IPS-NIHi11 (cell line): ENCODE measurements at regions not wholly inside any gene's neighbourhood (a gene's known extent, or its start where the extent isn't known, plus 50 kb on each side); places are given as distances from the start of the nearest gene placed in this dataset.
A peak's percentile ranks its signal among the peaks of the same experiment; 100 is the strongest.

Experiments used
- DNase-seq: peaks from one replicate; pipeline ENCODE4 v3.0.0; 2012; ENCODE audit warnings: mixed read lengths, low spot score

DNA sequence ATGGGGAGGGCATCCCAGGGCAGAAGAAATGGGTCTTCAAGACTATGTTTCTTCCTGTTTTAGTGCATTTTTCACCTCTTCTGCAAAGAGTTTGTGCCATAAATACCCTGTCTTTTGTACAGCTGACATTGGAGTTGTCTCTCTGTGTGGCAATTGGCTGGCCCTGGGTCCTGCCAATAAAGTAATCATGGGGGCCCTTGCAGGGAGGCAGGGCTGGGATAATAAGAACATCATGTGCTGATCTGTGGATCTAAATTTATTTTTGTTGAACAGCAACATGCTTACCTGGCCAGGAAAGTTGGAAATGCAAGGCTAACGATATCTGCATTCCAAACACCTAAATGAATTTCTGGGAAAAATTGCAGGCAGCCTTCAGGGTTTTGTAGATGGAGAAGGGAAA is 174.6 kb upstream of the GATB start:
- no peak for DNase-seq

GRCh38 chr4:151934766-151935165 is 174.0 kb upstream of the GATB start:
- DNase-seq, result no peak

DNA sequence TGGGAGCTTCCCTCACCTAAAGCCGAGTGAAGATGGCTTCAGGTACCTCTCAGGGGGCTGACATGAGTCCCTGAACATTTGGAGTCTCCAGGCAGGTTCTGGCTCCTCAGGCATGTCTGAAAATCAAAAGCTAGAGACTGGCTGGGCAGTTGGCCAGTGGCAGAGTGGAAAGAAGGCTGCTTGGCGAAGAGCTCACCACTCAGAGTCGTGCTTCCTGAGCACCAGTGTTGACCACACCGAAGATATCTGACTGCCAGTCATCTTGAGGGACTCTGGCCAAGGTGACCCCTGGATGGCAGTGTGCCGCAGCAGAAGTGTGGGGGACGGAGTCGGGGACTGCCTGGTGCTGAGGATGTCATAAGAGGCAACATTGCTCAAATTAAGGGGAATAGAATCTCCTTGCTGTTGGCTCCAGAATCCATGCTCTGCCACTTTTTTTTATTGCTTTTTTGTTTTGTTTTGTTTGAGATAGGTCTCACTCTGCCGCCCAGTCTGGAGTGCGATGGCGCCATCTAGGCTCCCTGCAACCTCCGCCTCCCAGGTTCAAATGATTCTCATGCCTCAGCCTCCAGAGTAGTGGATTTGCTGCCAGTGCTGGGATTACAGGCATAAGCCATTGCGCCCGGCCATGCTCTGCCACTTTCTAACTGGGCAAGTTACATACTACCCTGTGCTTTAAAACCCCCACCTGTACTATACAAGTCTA is 172.5 kb upstream of the GATB start:
- DNase-seq, result no peak

GRCh38 chr4:151931563-151931962 is 170.8 kb upstream of the GATB start:
- no peak for DNase-seq

- no peak for DNase-seq
These were observed 169.6 kb upstream of the GATB start for GRCh38 chr4:151930372-151930771.

DNA sequence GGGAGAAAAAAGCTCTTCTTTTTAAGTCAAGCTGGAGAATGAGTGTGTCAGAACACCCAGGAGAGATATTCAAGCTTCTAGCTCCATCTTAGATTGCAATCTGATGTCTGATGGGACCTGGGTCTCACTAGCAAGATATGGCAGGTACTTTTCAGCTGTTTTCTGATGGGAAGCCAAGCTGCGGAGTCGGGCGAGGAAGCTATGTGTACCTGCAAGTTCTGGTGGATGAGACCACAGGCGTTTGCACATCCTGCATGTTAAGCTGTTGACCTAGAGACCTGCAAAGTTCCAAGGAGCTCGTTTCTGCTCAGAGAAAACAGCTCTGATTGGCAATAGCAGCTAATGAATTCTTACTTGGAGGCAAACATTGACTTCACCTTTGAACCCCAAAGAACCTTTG is 167.3 kb upstream of the GATB start:
- DNase-seq, result no peak

GRCh38 chr4:151922811-151923210 is 162.0 kb upstream of the GATB start:
- no peak for DNase-seq

DNA sequence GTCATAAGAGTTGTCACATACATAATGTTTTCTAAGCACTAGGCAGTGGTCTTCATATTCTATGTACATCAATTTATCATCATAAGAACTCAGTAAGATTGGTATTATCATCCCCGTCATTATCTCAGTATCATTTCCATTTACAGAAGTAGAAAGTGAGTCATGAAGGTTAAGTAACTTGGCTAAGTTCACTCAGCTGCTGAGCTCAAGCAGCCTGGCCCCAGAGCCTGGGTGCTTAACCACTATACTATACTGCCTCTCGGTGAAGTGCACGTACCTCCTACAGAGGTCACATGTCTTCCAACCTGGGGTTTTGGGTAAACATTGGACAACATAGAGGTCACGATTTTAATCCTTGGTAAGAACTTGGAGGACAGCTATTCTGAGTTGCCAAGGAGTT is 161.5 kb upstream of the GATB start:
- no peak for DNase-seq

GRCh38 chr4:151921811-151922210 is 161.0 kb upstream of the GATB start:
- no peak for DNase-seq

DNA sequence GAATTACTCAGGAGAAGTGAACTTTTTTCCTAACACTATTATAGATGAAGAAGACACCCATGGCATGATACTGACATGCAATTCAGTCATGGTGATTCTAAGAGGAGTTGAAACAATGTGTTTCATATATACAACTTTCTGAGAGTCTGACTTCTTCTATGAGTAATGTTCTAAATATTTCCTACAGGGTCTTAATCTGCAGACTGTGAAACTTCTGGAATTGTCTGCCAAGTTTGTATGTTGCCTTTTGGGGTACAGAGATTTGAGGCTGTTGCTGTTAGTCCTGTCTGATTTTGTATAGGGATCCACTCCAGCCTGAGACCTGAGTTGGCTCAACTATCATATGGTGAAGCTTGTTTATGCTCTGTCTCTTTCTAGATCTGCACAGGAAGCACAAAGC is 160.6 kb upstream of the GATB start:
- no peak for DNase-seq

DNA sequence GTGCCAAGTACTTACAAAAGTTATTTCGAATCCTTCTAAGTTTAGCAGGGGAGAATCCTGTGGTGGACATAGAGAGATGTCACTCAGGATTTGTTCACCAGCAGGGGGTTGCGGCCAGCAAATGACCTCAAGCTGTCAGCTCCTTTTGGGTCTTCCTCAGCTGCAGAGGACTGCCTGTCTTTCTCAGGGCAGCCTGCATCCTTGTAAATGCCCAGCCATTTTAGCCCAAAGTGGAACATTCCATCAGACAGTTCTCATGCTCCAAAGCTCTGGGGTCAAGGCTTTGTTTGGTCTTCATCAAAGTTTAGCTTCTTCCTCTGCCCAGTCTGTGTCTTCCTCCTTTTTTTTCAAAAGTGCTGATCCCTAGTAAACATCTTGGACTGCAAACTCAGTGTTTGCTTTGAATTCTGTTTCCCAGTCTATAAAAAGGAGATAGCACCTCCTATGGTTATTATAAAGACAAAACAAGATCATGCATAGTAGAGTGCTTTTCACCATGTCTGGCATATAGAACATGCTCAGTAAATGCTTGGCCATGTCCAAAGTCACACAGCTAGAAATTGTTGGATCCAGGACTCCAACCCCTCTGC is 156.4 kb upstream of the GATB start:
- peak; percentile 39 for DNase-seq

DNA sequence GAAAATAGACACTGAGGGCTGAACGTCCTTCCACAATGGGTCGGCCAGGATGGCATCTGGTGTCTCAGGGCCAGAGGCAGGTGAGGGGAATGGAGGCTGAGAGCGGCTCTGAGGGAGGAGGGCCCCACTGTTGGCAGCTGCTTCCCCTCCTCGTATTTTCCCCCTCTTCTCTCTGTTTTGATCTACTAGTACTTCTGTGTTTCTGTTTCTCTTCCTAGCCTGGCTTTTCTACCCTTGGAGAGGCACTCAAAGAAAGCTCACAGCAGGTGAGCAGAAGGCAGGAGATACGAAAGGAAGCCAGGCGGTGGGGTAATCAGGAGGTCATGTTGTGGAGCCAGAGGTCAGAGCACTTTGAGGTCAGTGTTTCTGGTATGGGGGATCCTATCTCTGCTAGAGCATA is 151.8 kb upstream of the GATB start:
- peak; percentile 39 for DNase-seq

GRCh38 chr4:151911970-151912369 is 151.2 kb upstream of the GATB start:
- no peak for DNase-seq

DNA sequence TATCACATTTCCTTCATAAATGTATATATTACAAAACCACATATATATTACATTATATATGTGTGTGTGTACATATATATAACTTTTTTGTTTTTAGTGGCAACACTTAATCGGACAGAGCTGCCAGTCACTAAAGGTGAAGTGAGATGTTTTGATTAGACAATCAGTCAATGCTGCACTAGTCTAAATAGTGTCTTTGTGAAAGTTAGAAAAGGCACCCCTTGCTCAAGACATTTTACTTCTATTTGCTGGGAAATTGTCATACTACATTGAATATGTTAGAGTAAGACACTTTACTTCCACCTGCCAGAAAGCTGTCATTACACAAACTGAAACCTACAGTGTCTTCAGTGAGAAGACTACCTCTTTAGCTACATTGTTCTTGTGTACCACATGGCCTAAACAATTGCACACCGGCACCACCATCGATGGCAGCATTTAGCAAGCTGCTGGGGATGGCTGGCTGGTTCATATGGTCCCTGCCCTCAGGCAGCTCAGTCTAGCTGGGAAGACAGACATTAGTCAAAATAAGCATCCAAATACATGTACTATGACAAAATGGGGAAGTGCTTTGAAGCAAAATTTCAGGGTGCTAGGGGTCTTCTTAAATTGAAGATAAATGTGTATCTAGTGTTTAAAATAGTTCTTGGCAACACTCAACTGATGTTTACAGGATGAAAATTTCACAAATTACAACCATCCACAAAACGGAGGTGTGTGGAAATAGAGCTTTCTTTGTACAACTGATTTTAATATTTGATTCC is 148.1 kb upstream of the GATB start:
- no peak for DNase-seq

- no peak for DNase-seq
These were observed 147.4 kb upstream of the GATB start for GRCh38 chr4:151908201-151908600.

DNA sequence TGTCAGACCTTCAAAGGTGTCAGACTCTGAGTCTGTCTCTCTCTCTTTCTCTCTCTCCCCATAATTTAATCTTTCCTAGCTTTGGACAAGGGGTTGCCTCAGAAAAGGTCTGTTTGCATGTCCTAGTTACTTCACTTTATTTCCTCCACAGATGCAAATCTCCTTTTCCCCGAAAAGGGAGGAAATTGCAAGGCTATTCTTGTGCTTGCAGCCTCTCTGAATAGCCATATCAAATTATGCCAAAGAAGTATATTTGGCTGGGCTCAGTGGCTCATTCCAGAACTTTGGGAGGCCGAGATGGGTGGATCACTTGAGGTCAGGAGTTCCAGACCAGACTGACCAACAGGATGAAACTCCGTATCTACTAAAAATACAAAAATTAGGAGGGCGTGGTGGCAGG is 145.6 kb upstream of the GATB start:
- no peak for DNase-seq

DNA sequence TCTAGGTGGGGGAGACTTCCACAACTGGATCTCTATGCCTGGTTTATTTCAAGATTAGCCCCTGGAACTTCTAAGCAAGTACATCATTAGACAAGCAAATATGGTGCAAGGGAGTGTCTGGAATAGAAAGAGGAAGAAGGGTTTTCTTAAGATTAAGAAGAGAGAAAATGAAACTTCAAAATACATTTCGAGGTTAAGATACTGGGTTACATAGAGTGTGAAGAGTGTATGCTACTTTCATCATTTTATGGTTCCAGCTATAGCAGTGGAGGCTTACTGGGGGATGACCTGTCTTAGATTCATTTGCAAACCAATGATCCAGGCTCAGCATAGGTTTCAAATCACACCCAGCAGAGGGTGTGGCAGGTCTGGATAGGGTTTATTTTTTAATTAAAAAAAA is 144.4 kb upstream of the GATB start:
- DNase-seq, result no peak

DNA sequence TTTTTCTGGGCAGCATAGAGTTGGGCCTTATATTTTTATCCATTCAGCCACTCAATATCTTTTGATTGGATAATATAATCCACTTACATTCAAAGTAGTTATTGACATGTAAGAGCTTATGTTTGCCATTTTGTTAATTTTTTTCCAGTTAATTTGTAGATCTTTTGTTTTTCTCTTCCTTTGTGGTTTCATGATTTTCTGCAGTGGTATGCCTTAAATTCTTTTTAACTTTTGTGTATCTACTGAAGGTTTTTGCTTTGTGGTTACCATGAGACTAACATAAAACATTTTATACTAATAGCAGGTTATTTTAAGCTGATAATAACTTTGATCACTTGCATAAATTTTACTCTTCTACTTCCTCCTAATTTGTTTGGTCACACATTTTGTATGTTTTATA is 140.8 kb upstream of the GATB start:
- DNase-seq, result no peak

DNA sequence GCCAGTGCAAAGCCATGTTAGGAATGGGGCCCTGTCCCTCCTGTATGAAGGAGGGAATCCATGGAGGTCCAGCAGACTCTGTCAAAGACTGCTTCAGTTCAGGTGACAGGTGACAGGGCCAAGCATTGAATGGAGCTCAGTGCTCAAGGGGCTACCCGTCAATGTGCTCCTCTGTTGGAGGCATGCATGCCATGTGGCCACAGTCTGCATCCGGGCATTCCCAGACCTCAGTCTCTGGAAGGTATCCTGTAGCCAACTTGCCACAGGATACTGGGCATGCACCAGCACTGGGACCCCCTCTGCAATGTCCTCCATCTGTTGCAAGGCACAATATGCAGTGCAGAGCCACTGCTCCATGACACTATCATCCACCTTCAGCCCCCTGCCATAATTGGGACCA is 136.1 kb upstream of the GATB start:
- DNase-seq, result no peak

DNA sequence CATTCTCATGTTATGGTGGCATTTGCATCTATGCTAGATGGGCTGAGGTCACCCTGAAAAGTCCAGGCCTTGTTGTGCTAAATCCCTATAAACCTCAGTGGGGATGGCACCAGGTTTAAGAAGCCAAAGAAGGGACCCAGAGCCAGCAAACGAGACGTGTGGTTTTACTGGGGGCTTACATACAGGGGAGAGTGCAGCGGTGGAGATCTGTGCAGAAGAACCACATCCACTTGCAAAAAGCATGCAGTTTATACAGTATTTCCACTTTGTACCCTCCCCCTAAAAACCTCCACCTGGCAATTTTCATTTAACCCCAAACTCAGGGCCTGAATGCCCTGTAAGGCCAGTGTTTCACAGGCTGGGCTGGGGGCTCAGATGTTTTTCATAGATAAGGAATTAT is 134.9 kb upstream of the GATB start:
- no peak for DNase-seq

DNA sequence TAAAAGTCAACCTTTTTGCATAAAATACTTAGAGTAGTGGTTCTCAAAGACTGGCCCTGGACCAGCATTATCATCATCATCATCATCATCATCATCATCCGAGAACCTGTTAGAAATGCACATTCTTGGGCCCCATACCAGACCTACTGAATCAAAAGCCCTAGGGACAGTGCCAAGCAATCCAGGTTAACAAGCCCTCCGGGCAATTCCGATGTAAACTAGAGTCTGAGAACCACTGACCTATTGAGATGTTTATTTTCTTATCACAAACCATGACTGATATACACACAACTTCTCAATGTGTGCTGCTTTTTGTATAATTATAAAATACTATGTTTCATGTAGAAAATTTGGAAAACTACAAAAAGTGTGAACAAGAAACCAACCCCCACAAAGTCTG is 133.4 kb upstream of the GATB start:
- DNase-seq, result no peak

GRCh38 chr4:151888367-151888866 is 127.6 kb upstream of the GATB start:
- no peak for DNase-seq

- no peak for DNase-seq
These were observed 127.0 kb upstream of the GATB start for GRCh38 chr4:151887816-151888180.
